ENCODE measurements at regions not wholly inside any gene's neighbourhood (a gene's known extent, or its start where the extent isn't known, plus 50 kb on each side); places are given as distances from the start of the nearest gene placed in this dataset.

- no peak overlapping the region for H3K27ac ChIP-seq (ENCODE audit: low read depth, low read length)
- H3K4me1 ChIP-seq (ENCODE audit: control insufficient read depth in 1 of 2, insufficient read depth in 2 of 2, low read length in 2 of 2): no peaks in the 10 kb centered on the region
- H3K4ac ChIP-seq (ENCODE audit: low read depth, low read length): no peak overlapping the region
- no peak overlapping the region for H4K12ac ChIP-seq (ENCODE audit: low read depth, low read length)
- no peak overlapping the region for H2BK5ac ChIP-seq (ENCODE audit: low read depth, low read length, poor library complexity)
- no peaks in the 10 kb centered on the region for H3K27me3 ChIP-seq (ENCODE audit: insufficient read depth, low read length)
- H4K8ac ChIP-seq (ENCODE audit: low read depth, low read length): no peak overlapping the region
- WGBS (ENCODE audit: extremely low coverage, insufficient coverage, insufficient read length): no CpG with 5 or more reads among the region's 6 CpGs
- H3K36me3 ChIP-seq (ENCODE audit: control insufficient read depth in 1 of 2, insufficient read depth in 2 of 2, low read length in 2 of 2): no peaks in the 10 kb centered on the region
- H3K4me2 ChIP-seq (ENCODE audit: low read length): no peak overlapping the region
- no peak overlapping the region for H2BK120ac ChIP-seq (ENCODE audit: insufficient read depth, low read length, poor library complexity)
- H3K9me3 ChIP-seq (ENCODE audit: insufficient read depth, low read depth, low read length): no peaks in the 10 kb centered on the region
- no peak overlapping the region for H3K4me3 ChIP-seq (ENCODE audit: low read depth, low read length)
- H2BK12ac ChIP-seq (ENCODE audit: low read length): no peak overlapping the region
- H4K91ac ChIP-seq (ENCODE audit: low read depth, low read length): no peak overlapping the region
- H3K14ac ChIP-seq (ENCODE audit: low read length): no peak overlapping the region
- H3K79me2 ChIP-seq (ENCODE audit: control insufficient read depth, insufficient read depth, low read length, poor library complexity): no peaks in the 10 kb centered on the region
- DNase-seq: no peak
- no peak overlapping the region for H3K23ac ChIP-seq (ENCODE audit: low read length)
- H2AK5ac ChIP-seq (ENCODE audit: low read length): no peak overlapping the region
- no peaks in the 10 kb centered on the region for H3K79me1 ChIP-seq (ENCODE audit: low read length)
- no peak overlapping the region for H3K18ac ChIP-seq (ENCODE audit: low read length)
- no peak overlapping the region for H2AFZ ChIP-seq (ENCODE audit: insufficient read depth, low read length, poor library complexity)
- no peak overlapping the region for H3K9ac ChIP-seq (ENCODE audit: low read length)
Observed at GRCh38 chr3:135383301-135383700, 582.2 kb upstream of the PPP2R3A start.

GRCh38 chr3:135392151-135392550 is 573.4 kb upstream of the PPP2R3A start:
- no peak overlapping the region for H2AFZ ChIP-seq (ENCODE audit: insufficient read depth, low read length, poor library complexity)
- H3K9ac ChIP-seq (ENCODE audit: low read length): no peak overlapping the region
- H3K27me3 ChIP-seq (ENCODE audit: insufficient read depth, low read length): no peaks in the 10 kb centered on the region
- H2AK5ac ChIP-seq (ENCODE audit: low read length): no peak overlapping the region
- H3K36me3 ChIP-seq (ENCODE audit: control insufficient read depth in 1 of 2, insufficient read depth in 2 of 2, low read length in 2 of 2): no peaks in the 10 kb centered on the region
- no peaks in the 10 kb centered on the region for H3K79me2 ChIP-seq (ENCODE audit: control insufficient read depth, insufficient read depth, low read length, poor library complexity)
- no peak overlapping the region for H3K23ac ChIP-seq (ENCODE audit: low read length)
- peaks cover 1% of the 10 kb centered on the region for H3K9me3 ChIP-seq (ENCODE audit: insufficient read depth, low read depth, low read length)
- H4K8ac ChIP-seq (ENCODE audit: low read depth, low read length): no peak overlapping the region
- H3K79me1 ChIP-seq (ENCODE audit: low read length): no peaks in the 10 kb centered on the region
- no peak overlapping the region for H3K4me2 ChIP-seq (ENCODE audit: low read length)
- no peak overlapping the region for H2BK5ac ChIP-seq (ENCODE audit: low read depth, low read length, poor library complexity)
- H3K4me3 ChIP-seq (ENCODE audit: low read depth, low read length): no peak overlapping the region
- H3K27ac ChIP-seq (ENCODE audit: low read depth, low read length): no peak overlapping the region
- DNase-seq: peak in 1 of 2 donors; percentile 19
- H2BK120ac ChIP-seq (ENCODE audit: insufficient read depth, low read length, poor library complexity): no peak overlapping the region
- H3K14ac ChIP-seq (ENCODE audit: low read length): no peak overlapping the region
- no peaks in the 10 kb centered on the region for H3K4me1 ChIP-seq (ENCODE audit: control insufficient read depth in 1 of 2, insufficient read depth in 2 of 2, low read length in 2 of 2)
- no peak overlapping the region for H4K91ac ChIP-seq (ENCODE audit: low read depth, low read length)
- no peak overlapping the region for H4K12ac ChIP-seq (ENCODE audit: low read depth, low read length)
- no peak overlapping the region for H3K18ac ChIP-seq (ENCODE audit: low read length)
- H3K4ac ChIP-seq (ENCODE audit: low read depth, low read length): no peak overlapping the region
- WGBS (ENCODE audit: extremely low coverage, insufficient coverage, insufficient read length): no CpG with 5 or more reads among the region's 4 CpGs
- H2BK12ac ChIP-seq (ENCODE audit: low read length): no peak overlapping the region

- DNase-seq: no peak
- Histone ChIP-seq H3K36me3 (ENCODE audit: control insufficient read depth in 1 of 2, insufficient read depth in 2 of 2, low read length in 2 of 2) (no peaks in the 10 kb centered on the region), H4K91ac (ENCODE audit: low read depth, low read length) (no peak overlapping the region), H3K27me3 (ENCODE audit: insufficient read depth, low read length) (no peaks in the 10 kb centered on the region), H3K4me1 (ENCODE audit: control insufficient read depth in 1 of 2, insufficient read depth in 2 of 2, low read length in 2 of 2) (no peaks in the 10 kb centered on the region), H3K4me2 (ENCODE audit: low read length) (no peak overlapping the region), H2BK12ac (ENCODE audit: low read length) (no peak overlapping the region), H4K8ac (ENCODE audit: low read depth, low read length) (no peak overlapping the region), H3K9me3 (ENCODE audit: insufficient read depth, low read depth, low read length) (peaks cover 1% of the 10 kb centered on the region), H3K79me1 (ENCODE audit: low read length) (no peaks in the 10 kb centered on the region), H2AFZ (ENCODE audit: insufficient read depth, low read length, poor library complexity) (no peak overlapping the region), H3K18ac (ENCODE audit: low read length) (no peak overlapping the region), H3K23ac (ENCODE audit: low read length) (no peak overlapping the region), H3K27ac (ENCODE audit: low read depth, low read length) (no peak overlapping the region), H3K4ac (ENCODE audit: low read depth, low read length) (no peak overlapping the region), H3K9ac (ENCODE audit: low read length) (no peak overlapping the region), H4K12ac (ENCODE audit: low read depth, low read length) (no peak overlapping the region), H3K79me2 (ENCODE audit: control insufficient read depth, insufficient read depth, low read length, poor library complexity) (no peaks in the 10 kb centered on the region), H2AK5ac (ENCODE audit: low read length) (no peak overlapping the region), H3K4me3 (ENCODE audit: low read depth, low read length) (no peak overlapping the region), H2BK120ac (ENCODE audit: insufficient read depth, low read length, poor library complexity) (no peak overlapping the region), H2BK5ac (ENCODE audit: low read depth, low read length, poor library complexity) (no peak overlapping the region), H3K14ac (ENCODE audit: low read length) (no peak overlapping the region)
- no CpG with 5 or more reads among the region's 3 CpGs for WGBS (ENCODE audit: extremely low coverage, insufficient coverage, insufficient read length)
Observed at GRCh38 chr3:135393159-135393558, 572.4 kb upstream of the PPP2R3A start.

- Histone ChIP-seq H3K79me1 (ENCODE audit: low read length) (no peaks in the 10 kb centered on the region), H3K4ac (ENCODE audit: low read depth, low read length) (no peak overlapping the region), H3K36me3 (ENCODE audit: control insufficient read depth in 1 of 2, insufficient read depth in 2 of 2, low read length in 2 of 2) (no peaks in the 10 kb centered on the region), H3K23ac (ENCODE audit: low read length) (no peak overlapping the region), H4K91ac (ENCODE audit: low read depth, low read length) (no peak overlapping the region), H3K9ac (ENCODE audit: low read length) (no peak overlapping the region), H3K27me3 (ENCODE audit: insufficient read depth, low read length) (no peaks in the 10 kb centered on the region), H3K4me1 (ENCODE audit: control insufficient read depth in 1 of 2, insufficient read depth in 2 of 2, low read length in 2 of 2) (no peaks in the 10 kb centered on the region), H2BK120ac (ENCODE audit: insufficient read depth, low read length, poor library complexity) (no peak overlapping the region), H3K9me3 (ENCODE audit: insufficient read depth, low read depth, low read length) (peaks cover 1% of the 10 kb centered on the region), H4K8ac (ENCODE audit: low read depth, low read length) (no peak overlapping the region), H3K79me2 (ENCODE audit: control insufficient read depth, insufficient read depth, low read length, poor library complexity) (no peaks in the 10 kb centered on the region), H4K12ac (ENCODE audit: low read depth, low read length) (no peak overlapping the region), H2BK12ac (ENCODE audit: low read length) (no peak overlapping the region), H3K4me3 (ENCODE audit: low read depth, low read length) (no peak overlapping the region), H2AK5ac (ENCODE audit: low read length) (no peak overlapping the region), H2BK5ac (ENCODE audit: low read depth, low read length, poor library complexity) (no peak overlapping the region), H2AFZ (ENCODE audit: insufficient read depth, low read length, poor library complexity) (no peak overlapping the region), H3K27ac (ENCODE audit: low read depth, low read length) (no peak overlapping the region), H3K18ac (ENCODE audit: low read length) (no peak overlapping the region), H3K4me2 (ENCODE audit: low read length) (no peak overlapping the region), H3K14ac (ENCODE audit: low read length) (no peak overlapping the region)
- WGBS (ENCODE audit: extremely low coverage, insufficient coverage, insufficient read length): no CpG with 5 or more reads among the region's 4 CpGs
- no peak for DNase-seq
Observed at GRCh38 chr3:135393898-135394525, 571.5 kb upstream of the PPP2R3A start.

Measured in trophoblast cell (in vitro differentiated cells and primary cell).